HEK293T (cell line): ENCODE measurements at regions not wholly inside any gene's neighbourhood (a gene's known extent, or its start where the extent isn't known, plus 50 kb on each side); places are given as distances from the start of the nearest gene placed in this dataset.

Experiments
- CTCF ChIA-PET: fragments of 350-600 bp; formaldehyde crosslinking; extraction: SDS; loops from one replicate; lab custom pipeline; 2021; ENCODE audit warnings: antibody characterized with exemption, inconsistent platforms; lab: Yijun Ruan, JAX
- POLR2A ChIA-PET: fragments of 350-600 bp; formaldehyde crosslinking; extraction: SDS; loops from one replicate; lab custom pipeline; 2020; ENCODE audit warnings: antibody characterized with exemption, inconsistent platforms; lab: Yijun Ruan, JAX
- DNase-seq: peaks from one replicate; pipeline ENCODE4 v3.0.0; 2012; ENCODE audit warnings: mixed read lengths; ENCODE audit errors: extremely low spot score
- ARNT ChIP-seq: fragments of 450-650 bp; IDR thresholded peaks from 2 replicates; pipeline ENCODE4 v1.6.1; 2017; ENCODE audit warnings: mild to moderate bottlenecking
- BHLHE40 ChIP-seq: fragments of 450-650 bp; IDR thresholded peaks from 2 replicates; pipeline ENCODE4 v1.6.1; 2016; ENCODE audit warnings: mild to moderate bottlenecking, moderate library complexity, borderline replicate concordance
- CTBP1 ChIP-seq: fragments of 450-650 bp; IDR thresholded peaks from 2 replicates; pipeline ENCODE4 v1.6.1; 2016; ENCODE audit warnings: borderline replicate concordance
- ELF4 ChIP-seq: fragments of 450-650 bp; IDR thresholded peaks from 2 replicates; pipeline ENCODE4 v1.6.1; 2017; ENCODE audit warnings: antibody characterized with exemption
- FOXA1 ChIP-seq: fragments of 450-650 bp; IDR thresholded peaks from 2 replicates; pipeline ENCODE4 v1.6.1; 2016; ENCODE audit warnings: mild to moderate bottlenecking
- FOXK2 ChIP-seq: fragments of 450-650 bp; IDR thresholded peaks from 2 replicates; pipeline ENCODE4 v1.6.1; 2016; ENCODE audit warnings: mild to moderate bottlenecking
- FOXM1 ChIP-seq: fragments of 450-650 bp; IDR thresholded peaks from 2 replicates; pipeline ENCODE4 v1.6.1; 2017; ENCODE audit warnings: mild to moderate bottlenecking, borderline replicate concordance
- HDGF ChIP-seq: fragments of 450-650 bp; IDR thresholded peaks from 2 replicates; pipeline ENCODE4 v1.6.1; 2017; ENCODE audit warnings: antibody characterized with exemption, borderline replicate concordance
- L3MBTL2 ChIP-seq: fragments of 450-650 bp; conservative IDR thresholded peaks from 2 replicates; pipeline ENCODE4 v1.6.1; 2016; ENCODE audit warnings: mild to moderate bottlenecking
- LEF1 ChIP-seq: fragments of 450-650 bp; IDR thresholded peaks from 2 replicates; pipeline ENCODE4 v1.6.1; 2017; ENCODE audit warnings: mild to moderate bottlenecking, borderline replicate concordance
- NFRKB ChIP-seq: fragments of 450-650 bp; IDR thresholded peaks from 2 replicates; pipeline ENCODE4 v1.6.1; 2016; ENCODE audit warnings: mild to moderate bottlenecking, moderate library complexity
- PKNOX1 ChIP-seq: fragments of 450-650 bp; IDR thresholded peaks from 2 replicates; pipeline ENCODE4 v1.6.1; 2016
- SP1 ChIP-seq: fragments of 450-650 bp; IDR thresholded peaks from 2 replicates; pipeline ENCODE4 v1.6.1; 2017
- SUZ12 ChIP-seq: fragments of 450-650 bp; IDR thresholded peaks from 2 replicates; pipeline ENCODE4 v1.6.1; 2016; ENCODE audit warnings: mild to moderate bottlenecking
- TARDBP ChIP-seq: fragments of 450-650 bp; IDR thresholded peaks from 2 replicates; pipeline ENCODE4 v1.6.1; 2016
- ZNF384 ChIP-seq: fragments of 450-650 bp; IDR thresholded peaks from 2 replicates; pipeline ENCODE4 v1.6.1; 2016

- ChIA-PET CTCF (interaction anchor here (0.6 kb wide), 1 partner anchor 119 kb away, joined by 3 read pairs; no protein-coding TSS in a partner anchor), POLR2A (no interaction called here)
- DNase-seq = no peak
- TF ChIP-seq PKNOX1 (no peak), BHLHE40 (no peak), CTBP1 (no peak), FOXA1 (no peak), ELF4 (no peak), SP1 (no peak), NFRKB (no peak), ZNF384 (no peak), HDGF (no peak), L3MBTL2 (no peak), TARDBP (no peak)
Measured at GRCh38 chr12:128165387-128165786, 101.6 kb upstream of the TMEM132C start.

GRCh38 chr12:128168273-128168672 lies 98.7 kb upstream of the TMEM132C start:
- TF ChIP-seq ELF4 = no peak
- no peak for TF ChIP-seq PKNOX1
- TF ChIP-seq FOXK2 = no peak
- TF ChIP-seq L3MBTL2 = no peak
- no peak for TF ChIP-seq SP1
- no peak for TF ChIP-seq TARDBP
- TF ChIP-seq LEF1 = no peak
- no peak for TF ChIP-seq BHLHE40
- TF ChIP-seq SUZ12 = no peak
- no peak for TF ChIP-seq ARNT
- no peak for TF ChIP-seq HDGF
- no peak for TF ChIP-seq CTBP1
- TF ChIP-seq ZNF384 = no peak
- no peak for TF ChIP-seq FOXA1
- TF ChIP-seq FOXM1 = no peak
- TF ChIP-seq NFRKB = no peak
- ChIA-PET POLR2A (no interaction called here), CTCF (no interaction called here)
- DNase-seq = no peak

GRCh38 chr12:128170181-128170580 lies 96.8 kb upstream of the TMEM132C start:
- ChIA-PET POLR2A (no interaction called here), CTCF (no interaction called here)
- DNase-seq = no peak
- TF ChIP-seq FOXA1 (no peak), ARNT (no peak), HDGF (no peak), ELF4 (no peak), TARDBP (no peak), NFRKB (no peak), BHLHE40 (no peak)

DNA sequence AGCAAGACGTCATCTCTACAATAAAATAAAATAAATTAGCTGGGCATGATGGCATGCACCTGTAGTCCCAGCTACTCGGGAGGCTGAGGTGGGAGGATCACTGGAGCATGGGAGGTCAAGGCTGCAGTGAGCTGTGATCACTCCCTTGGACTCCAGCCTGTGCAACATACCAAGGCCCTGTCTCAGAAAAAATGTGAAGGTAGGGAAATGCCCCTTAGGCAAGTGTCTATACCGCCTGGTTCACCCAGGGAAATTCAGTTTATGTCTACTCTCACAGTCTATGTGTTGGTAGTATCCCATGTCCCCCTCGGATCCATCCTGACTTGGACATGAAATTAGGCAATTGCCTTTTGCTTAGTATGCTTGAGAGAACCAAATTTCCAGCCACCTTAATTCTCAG lies 88.4 kb upstream of the TMEM132C start:
- ChIA-PET CTCF (no interaction called here), POLR2A (no interaction called here)
- TF ChIP-seq TARDBP (no peak), SP1 (no peak), NFRKB (no peak), BHLHE40 (no peak), HDGF (no peak), FOXA1 (no peak), FOXK2 (no peak), ZNF384 (no peak), ELF4 (no peak), FOXM1 (no peak), LEF1 (no peak), L3MBTL2 (no peak), PKNOX1 (no peak), CTBP1 (no peak), ARNT (no peak), SUZ12 (no peak)
- no peak for DNase-seq

DNA sequence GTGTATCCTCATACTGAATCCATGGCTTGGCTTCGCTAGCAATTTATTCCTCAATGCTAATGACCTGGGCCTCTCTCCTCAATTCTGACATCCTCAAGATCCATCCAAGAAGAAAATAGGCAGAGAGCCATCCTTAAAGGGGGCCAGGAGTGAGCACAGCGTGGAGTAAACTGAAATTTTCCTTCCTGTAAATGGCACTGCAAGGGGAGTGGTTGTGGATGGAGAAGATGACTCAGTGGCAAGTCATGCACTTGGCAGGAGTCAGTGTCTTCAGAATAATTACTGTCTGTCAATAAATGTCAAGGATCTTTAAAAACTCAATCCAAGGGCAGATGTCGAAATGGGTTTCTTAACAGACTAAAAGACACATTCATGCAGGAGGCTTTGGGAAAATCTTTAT lies 88.0 kb upstream of the TMEM132C start:
- no peak for DNase-seq
- TF ChIP-seq FOXA1 (no peak), L3MBTL2 (no peak), FOXM1 (no peak), BHLHE40 (no peak), LEF1 (no peak), TARDBP (no peak), SUZ12 (no peak), ZNF384 (no peak), FOXK2 (no peak), PKNOX1 (no peak), ELF4 (no peak), SP1 (no peak), CTBP1 (no peak), HDGF (no peak)
- CTCF ChIA-PET = no interaction called here
- POLR2A ChIA-PET = no interaction called here

DNA sequence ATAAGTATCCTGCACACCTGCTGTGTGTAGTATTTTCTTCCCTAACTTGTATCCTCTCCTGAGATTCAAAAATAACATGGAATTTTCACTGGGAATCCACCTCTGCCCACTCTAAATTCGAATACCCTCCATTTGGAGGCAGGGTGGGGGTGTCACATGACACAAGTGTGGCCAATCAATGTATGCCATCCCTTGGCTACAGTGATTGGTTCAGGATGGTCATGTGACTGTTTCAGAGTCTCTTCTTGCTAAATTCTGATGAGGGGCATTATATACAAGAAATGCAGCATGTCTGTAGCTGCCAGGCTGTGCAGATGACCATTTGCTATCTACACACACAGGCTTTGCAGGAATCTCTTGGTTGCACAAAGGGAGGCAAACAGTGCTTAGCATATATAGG lies 86.8 kb upstream of the TMEM132C start:
- TF ChIP-seq BHLHE40 = no peak
- no peak for TF ChIP-seq NFRKB
- TF ChIP-seq L3MBTL2 = no peak
- no peak for TF ChIP-seq TARDBP
- no peak for DNase-seq
- POLR2A ChIA-PET = no interaction called here
- CTCF ChIA-PET = no interaction called here
